ENCODE measurements at regions not wholly inside any gene's neighbourhood (a gene's known extent, or its start where the extent isn't known, plus 50 kb on each side); places are given as distances from the start of the nearest gene placed in this dataset.

- DNase-seq = no peak
Measured at GRCh38 chr7:41633690-41634089, 69.2 kb downstream of the INHBA start.

- DNase-seq = no peak
Measured at GRCh38 chr7:41630741-41631140, 72.1 kb downstream of the INHBA start.

DNA sequence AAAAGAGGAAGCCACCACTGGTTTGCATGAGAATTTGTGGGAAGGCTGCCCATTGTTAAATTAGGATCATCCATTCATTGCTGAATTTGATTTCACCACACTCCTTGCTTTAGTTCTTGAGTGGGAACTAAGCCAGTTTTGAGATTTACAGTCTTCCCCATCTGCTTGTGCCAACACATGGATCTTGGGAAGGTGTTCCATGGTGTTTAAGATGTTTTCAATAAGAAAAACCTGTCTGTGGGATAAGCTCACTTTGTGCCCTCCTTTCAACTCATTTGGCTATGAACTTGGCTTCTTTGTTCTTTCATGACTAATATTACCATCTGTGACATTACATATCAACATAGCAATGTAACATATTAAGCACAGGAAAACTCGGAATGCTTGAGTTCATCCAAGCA lies 73.2 kb downstream of the INHBA start:
- no peak for DNase-seq

GRCh38 chr7:41628901-41629300 lies 74.0 kb downstream of the INHBA start:
- DNase-seq = no peak

DNA sequence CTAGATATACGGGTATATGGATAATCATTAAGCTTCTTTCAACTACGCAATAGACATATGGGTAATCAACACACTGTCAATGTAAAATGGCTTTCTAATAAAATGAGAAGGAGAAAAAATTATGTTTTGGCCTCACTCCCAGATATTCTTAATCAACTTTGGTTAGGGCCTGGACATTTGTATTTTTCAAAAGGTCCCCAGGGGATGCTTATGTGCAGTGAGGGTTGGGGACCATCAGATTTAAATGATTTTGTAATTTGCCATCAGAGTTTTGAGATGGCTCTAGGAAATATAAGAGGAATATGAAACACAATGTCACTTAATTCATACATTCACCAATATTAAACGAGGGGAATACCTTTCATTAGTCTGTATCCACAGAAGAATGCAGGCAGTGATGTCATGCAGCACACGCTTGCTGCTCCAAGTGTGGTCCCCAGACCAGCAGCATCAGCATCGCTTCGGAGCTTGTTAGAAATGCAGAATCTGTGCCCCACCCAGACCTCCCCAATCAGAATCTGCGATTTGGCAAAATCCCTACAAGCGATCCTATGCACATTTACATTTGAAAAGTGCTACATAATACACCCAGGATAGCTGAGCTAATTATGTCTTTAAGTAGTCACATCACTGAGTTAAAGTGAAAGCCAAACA lies 75.1 kb downstream of the INHBA start:
- DNase-seq = no peak

- DNase-seq = no peak
Measured at GRCh38 chr7:41624818-41625217, 78.1 kb downstream of the INHBA start.

GRCh38 chr7:41621953-41622831 lies 80.7 kb downstream of the INHBA start:
- no peak for DNase-seq

- no peak for DNase-seq
Measured at GRCh38 chr7:41617987-41618386, 84.9 kb downstream of the INHBA start.

DNA sequence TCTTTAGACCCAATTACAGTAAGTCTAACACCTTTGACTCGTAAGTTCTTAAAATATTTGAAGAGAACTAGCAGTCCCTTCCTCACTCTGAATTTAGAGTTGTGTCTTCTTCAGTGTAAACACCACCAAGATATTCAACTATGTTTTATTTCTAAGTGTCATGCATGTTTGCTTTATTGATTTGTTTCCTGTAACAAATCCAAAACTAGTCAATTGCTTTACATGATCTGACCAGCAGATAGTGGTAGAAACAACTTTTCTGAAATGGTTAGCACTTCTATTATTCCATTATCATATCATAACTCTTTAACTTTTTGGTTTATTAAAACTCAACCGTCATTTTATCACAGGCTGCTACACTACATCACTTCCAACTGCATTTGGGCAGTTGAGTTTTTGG lies 90.1 kb downstream of the INHBA start:
- no peak for DNase-seq

DNA sequence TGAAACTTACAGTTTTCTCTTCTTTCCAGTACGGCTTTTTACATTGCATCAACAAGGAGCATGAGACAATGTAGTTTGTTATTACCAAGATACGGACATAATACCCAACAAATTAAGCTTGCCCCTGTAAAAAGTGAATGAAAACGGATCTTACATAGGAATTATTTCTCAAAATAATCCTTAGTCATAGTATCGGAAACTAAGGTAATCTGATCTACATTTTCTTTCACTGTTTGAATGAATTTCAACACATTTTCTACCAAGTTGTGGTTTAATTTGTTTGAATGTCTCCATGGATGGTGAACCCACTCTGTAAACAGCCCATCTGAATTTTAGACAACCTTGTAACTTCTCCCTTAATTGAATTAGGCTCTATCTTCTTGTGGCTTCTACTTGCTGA lies 90.5 kb downstream of the INHBA start:
- no peak for DNase-seq

DNA sequence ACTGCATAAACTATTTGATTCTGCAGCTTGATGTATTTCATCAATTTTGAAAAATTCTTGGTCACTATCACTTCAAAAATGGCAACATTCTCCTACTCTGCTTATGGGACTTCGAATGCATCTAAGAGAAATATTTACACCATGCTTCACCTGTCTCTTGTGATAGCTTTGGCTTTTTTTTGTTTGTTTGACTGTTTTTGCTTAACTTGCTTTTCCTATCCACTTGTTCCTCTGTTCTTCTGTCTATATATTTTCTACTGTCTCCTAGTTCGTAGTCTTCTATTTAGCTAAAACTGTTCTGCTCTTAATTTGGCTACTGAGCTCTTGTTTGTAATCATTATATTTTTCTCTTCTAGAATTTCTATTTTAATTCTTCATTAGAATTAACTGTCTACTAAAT lies 94.4 kb downstream of the INHBA start:
- no peak for DNase-seq

DNA sequence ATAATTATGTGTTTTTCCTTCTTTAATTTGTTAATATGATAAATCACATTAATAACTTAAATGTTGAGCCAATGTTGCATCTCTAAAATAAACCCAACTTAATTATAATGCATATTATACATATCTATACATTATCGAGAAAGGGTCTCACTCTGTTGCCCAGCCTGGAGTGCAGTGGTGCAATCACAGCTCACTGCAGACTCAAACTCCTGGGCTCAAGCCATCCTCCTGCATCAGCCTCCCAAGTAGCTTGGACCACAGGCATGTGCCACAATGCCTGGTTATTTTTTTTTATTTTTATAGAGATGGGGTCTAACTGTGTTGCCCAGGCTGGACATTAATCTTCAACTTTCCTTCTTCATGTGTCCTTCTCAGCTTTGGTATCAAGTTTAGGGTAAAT lies 98.9 kb downstream of the INHBA start:
- DNase-seq = no peak

DNA sequence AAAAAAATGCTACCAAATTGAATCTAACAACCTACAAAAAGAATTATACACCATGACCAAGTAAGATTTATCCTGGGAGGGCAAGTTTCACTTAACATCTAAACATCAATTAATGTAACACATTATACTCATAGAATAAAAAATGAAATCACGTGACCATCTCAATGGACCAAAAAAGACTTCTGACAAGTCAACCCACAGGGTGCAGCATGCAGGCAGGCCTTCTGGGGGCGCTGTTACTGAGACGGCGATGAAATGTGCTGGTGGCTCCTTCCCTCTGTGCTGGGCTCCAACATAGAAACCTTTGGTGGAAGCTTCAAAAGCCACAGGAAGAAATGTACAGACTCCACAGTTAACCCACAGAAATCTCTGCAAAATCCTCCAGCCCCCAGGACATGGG lies 103.1 kb downstream of the INHBA start:
- no peak for DNase-seq

GRCh38 chr7:41592794-41593193 lies 110.1 kb downstream of the INHBA start:
- no peak for DNase-seq

GRCh38 chr7:41592236-41592635 lies 110.7 kb downstream of the INHBA start:
- no peak for DNase-seq

DNA sequence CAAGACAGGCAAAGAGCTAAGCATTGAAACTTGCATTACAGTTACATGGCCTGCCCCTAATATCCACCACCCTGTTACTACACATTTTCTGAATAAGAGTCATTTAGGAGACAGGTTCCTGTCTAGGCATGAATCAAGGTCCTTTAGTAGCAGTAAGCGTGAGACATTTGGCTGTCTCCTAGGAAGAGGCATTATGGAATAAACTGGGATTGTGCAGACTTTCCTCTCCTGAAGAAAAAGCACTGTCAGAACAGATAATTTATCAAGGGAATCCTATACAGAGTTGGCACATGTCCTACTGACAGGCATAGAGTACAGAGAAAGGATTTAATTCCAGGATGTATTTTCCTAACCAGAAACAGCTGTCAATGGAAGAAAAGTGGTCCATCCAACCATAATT lies 111.9 kb downstream of the INHBA start:
- no peak for DNase-seq

DNA sequence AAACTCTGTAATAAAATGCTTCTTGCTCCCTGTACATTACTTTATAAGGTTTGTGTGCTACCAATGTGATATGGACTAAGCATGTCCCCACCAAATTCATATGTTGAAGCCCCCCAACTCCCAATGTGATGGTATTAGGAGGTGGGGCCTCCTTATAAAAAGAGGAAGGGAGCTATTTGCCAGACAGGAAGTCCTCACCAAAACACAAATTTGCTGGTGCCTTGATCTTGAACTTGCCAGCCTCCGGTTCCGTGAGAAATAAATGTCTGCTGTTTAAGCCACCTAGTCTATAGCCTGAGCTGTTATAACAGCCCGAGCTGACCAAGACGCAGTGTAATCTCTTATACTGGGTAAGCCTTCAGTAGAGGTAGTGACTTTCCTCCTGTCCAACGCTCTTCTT lies 114.5 kb downstream of the INHBA start:
- DNase-seq = no peak

GRCh38 chr7:41586931-41587640 lies 115.8 kb downstream of the INHBA start:
- DNase-seq = no peak

GRCh38 chr7:41584746-41585145 lies 118.1 kb downstream of the INHBA start:
- DNase-seq = no peak

- DNase-seq = no peak
Measured at GRCh38 chr7:41582116-41582515, 120.8 kb downstream of the INHBA start.

- peak; percentile 12 for DNase-seq
Measured at GRCh38 chr7:41581041-41581440, 121.8 kb downstream of the INHBA start.

GRCh38 chr7:41579961-41580935 lies 122.6 kb downstream of the INHBA start:
- no peak for DNase-seq
